ENCODE measurements at regions not wholly inside any gene's neighbourhood (a gene's known extent, or its start where the extent isn't known, plus 50 kb on each side); places are given as distances from the start of the nearest gene placed in this dataset.
"Not testable (repeated sequence)": the region's sequence is repeated elsewhere in the genome, so short reads cannot be mapped to it uniquely, and the experiment has no call there.

GRCh38 chr14:22100764-22101120 lies 427.1 kb upstream of the OR4E1 start:
- TF ChIP-seq CTCF (IDR thresholded peaks at IDR 0.05 in 2 of 3, conservative IDR thresholded peaks at IDR 0.05 in 1 of 3; ENCODE audit: borderline replicate concordance in 1 of 3, insufficient read depth in 1 of 3, low read depth in 2 of 3, low read length in 2 of 3); REST (IDR thresholded peaks at IDR 0.05; ENCODE audit: low read depth); EZH2phosphoT487 (IDR thresholded peaks at IDR 0.05; ENCODE audit: borderline replicate concordance): not testable (repeated sequence)
